GM12865 (cell line): ENCODE measurements at regions not wholly inside any gene's neighbourhood (a gene's known extent, or its start where the extent isn't known, plus 50 kb on each side); places are given as distances from the start of the nearest gene placed in this dataset.

Experiments
- DNase-seq: peaks from one replicate; pipeline ENCODE4 v3.0.0; 2010; ENCODE audit warnings: low read depth
- H3K4me3 ChIP-seq: 2 replicates; pipeline ENCODE4 v1.5.1; 2011; ENCODE audit warnings: mild to moderate bottlenecking, low read depth, low read length, control low read depth
- CTCF ChIP-seq: IDR thresholded peaks from 2 replicates; pipeline ENCODE4 v1.5.1; 2011; ENCODE audit warnings: low read length, control low read depth, low read depth, inconsistent platforms; ENCODE audit not compliant: insufficient read depth; ENCODE audit errors: missing control alignments

GRCh38 chr20:63056236-63057170 lies 49.7 kb upstream of the BHLHE23 start:
- peak; percentile 71 for TF ChIP-seq CTCF
- no peak overlapping the region for H3K4me3 ChIP-seq
- DNase-seq = peak; percentile 43
